HG03280 (cell line): ENCODE measurements at regions not wholly inside any gene's neighbourhood (a gene's known extent, or its start where the extent isn't known, plus 50 kb on each side); places are given as distances from the start of the nearest gene placed in this dataset.

Experiments
- ATAC-seq: cut with Tn5 transposase; IDR thresholded peaks from one replicate; pipeline ENCODE4 v1.9.1; 2021; ENCODE audit warnings: mild to moderate bottlenecking, moderate library complexity; ENCODE audit not compliant: unreplicated experiment

- no peak for ATAC-seq
Measured at GRCh38 chr21:24938573-24938972, 668.7 kb downstream of the MRPL39 start.

- ATAC-seq: no peak
Measured at GRCh38 chr21:24935991-24936390, 671.3 kb downstream of the MRPL39 start.

GRCh38 chr21:24910591-24910990 is 696.7 kb downstream of the MRPL39 start:
- no peak for ATAC-seq

- ATAC-seq: no peak
Measured at GRCh38 chr21:24903994-24904635, 703.2 kb downstream of the MRPL39 start.

GRCh38 chr21:24899138-24899537 is 708.1 kb downstream of the MRPL39 start:
- ATAC-seq: no peak

- no peak for ATAC-seq
Measured at GRCh38 chr21:24897883-24898282, 709.4 kb downstream of the MRPL39 start.

GRCh38 chr21:24896735-24897124 is 710.6 kb downstream of the MRPL39 start:
- no peak for ATAC-seq

GRCh38 chr21:24895885-24896734 is 711.2 kb downstream of the MRPL39 start:
- peak; percentile 82 for ATAC-seq

- ATAC-seq: no peak
Measured at GRCh38 chr21:24894324-24894723, 713.0 kb downstream of the MRPL39 start.

GRCh38 chr21:24890021-24890420 is 717.3 kb downstream of the MRPL39 start:
- no peak for ATAC-seq

- no peak for ATAC-seq
Measured at GRCh38 chr21:24881506-24881905, 725.8 kb downstream of the MRPL39 start.

GRCh38 chr21:24870633-24871032 is 736.6 kb downstream of the MRPL39 start:
- no peak for ATAC-seq

- ATAC-seq: no peak
Measured at GRCh38 chr21:24869862-24870261, 737.4 kb downstream of the MRPL39 start.

GRCh38 chr21:24868117-24868516 is 739.2 kb downstream of the MRPL39 start:
- no peak for ATAC-seq

- ATAC-seq: no peak
Measured at GRCh38 chr21:24861471-24861870, 745.8 kb downstream of the MRPL39 start.

GRCh38 chr21:24856326-24856725 is 751.0 kb downstream of the MRPL39 start:
- ATAC-seq: no peak

GRCh38 chr21:24852610-24853195 is 754.6 kb downstream of the MRPL39 start:
- no peak for ATAC-seq

GRCh38 chr21:24850121-24850520 is 757.2 kb downstream of the MRPL39 start:
- no peak for ATAC-seq

GRCh38 chr21:24844671-24845070 is 762.6 kb downstream of the MRPL39 start:
- no peak for ATAC-seq

- no peak for ATAC-seq
Measured at GRCh38 chr21:24840287-24840686, 767.0 kb downstream of the MRPL39 start.

- no peak for ATAC-seq
Measured at GRCh38 chr21:24832961-24833360, 774.3 kb downstream of the MRPL39 start.

GRCh38 chr21:24829397-24829796 is 777.9 kb downstream of the MRPL39 start:
- no peak for ATAC-seq
